ENCODE measurements at regions not wholly inside any gene's neighbourhood (a gene's known extent, or its start where the extent isn't known, plus 50 kb on each side); places are given as distances from the start of the nearest gene placed in this dataset.
"Not testable (repeated sequence)": the region's sequence is repeated elsewhere in the genome, so short reads cannot be mapped to it uniquely, and the experiment has no call there.

GRCh38 chr6:66092306-66092705, 385.3 kb upstream of the EYS start:
- WGBS (ENCODE audit: insufficient coverage, insufficient replicate concordance, low lambda C conversion rate, missing lambda C conversion rate), result no CpG with 5 or more reads among the region's 1 CpG
- H3K27ac ChIP-seq (ENCODE audit: control insufficient read depth, insufficient read depth); H3K9me3 ChIP-seq (replicated peaks; ENCODE audit: control insufficient read depth, insufficient read depth, low read length); H3K79me2 ChIP-seq (ENCODE audit: control insufficient read depth, insufficient read depth, low read length); ATAC-seq; RAD21 ChIA-PET (ENCODE audit: unreplicated experiment); CTCF ChIA-PET; DNase-seq (ENCODE audit: low read depth, low spot score); H3K4me3 ChIP-seq; BruUV-seq (replicated peaks); H3K27me3 ChIP-seq (replicated peaks in 1 of 2; ENCODE audit: control insufficient read depth in 2 of 2, insufficient read depth in 2 of 2, low read length in 1 of 2); H4K20me1 ChIP-seq (ENCODE audit: control insufficient read depth, insufficient read depth); H3K4me2 ChIP-seq (ENCODE audit: control insufficient read depth, insufficient read depth); in situ Hi-C loops (cut with MboI); H3K4me1 ChIP-seq (ENCODE audit: control insufficient read depth, insufficient read depth, low read length); SMC1A ChIA-PET (ENCODE audit: uncharacterized antibody, unreplicated experiment); H3K36me3 ChIP-seq (ENCODE audit: control insufficient read depth in 2 of 2, insufficient read depth in 2 of 2, low read length in 1 of 2); H3K9ac ChIP-seq (ENCODE audit: control insufficient read depth, insufficient read depth, low read length); H2AFZ ChIP-seq (ENCODE audit: control insufficient read depth, low read depth, low read length); POLR2A ChIA-PET; intact Hi-C loops (cut with micrococcal nuclease; ENCODE audit: unreplicated experiment): not testable (repeated sequence)
- peak; percentile 13 for FAIRE-seq

GRCh38 chr6:66086532-66086931, 379.5 kb upstream of the EYS start:
- Histone ChIP-seq H3K79me2 (ENCODE audit: control insufficient read depth, insufficient read depth, low read length) (no peaks in the 10 kb centered on the region), H2AFZ (ENCODE audit: control insufficient read depth, low read depth, low read length) (no peak overlapping the region), H3K27me3 (replicated peaks in 1 of 2; ENCODE audit: control insufficient read depth in 2 of 2, insufficient read depth in 2 of 2, low read length in 1 of 2) (no peaks in the 10 kb centered on the region), H3K27ac (ENCODE audit: control insufficient read depth, insufficient read depth) (no peak overlapping the region), H3K4me2 (ENCODE audit: control insufficient read depth, insufficient read depth) (no peak overlapping the region), H3K9ac (ENCODE audit: control insufficient read depth, insufficient read depth, low read length) (no peak overlapping the region), H3K4me3 (no peak overlapping the region), H3K9me3 (replicated peaks; ENCODE audit: control insufficient read depth, insufficient read depth, low read length) (no peaks in the 10 kb centered on the region; the same call in 2 of the 3 replicates), H4K20me1 (ENCODE audit: control insufficient read depth, insufficient read depth) (no peaks in the 10 kb centered on the region), H3K4me1 (ENCODE audit: control insufficient read depth, insufficient read depth, low read length) (no peaks in the 10 kb centered on the region), H3K36me3 (ENCODE audit: control insufficient read depth in 2 of 2, insufficient read depth in 2 of 2, low read length in 1 of 2) (no peaks in the 10 kb centered on the region)
- CTCF ChIA-PET, result no interaction called here
- intact Hi-C loops (cut with micrococcal nuclease; ENCODE audit: unreplicated experiment) (no loop called here), in situ Hi-C loops (cut with MboI) (no loop called here)
- POLR2A ChIA-PET, result no interaction called here
- TF ChIP-seq NR2F1 (conservative IDR thresholded peaks at IDR 0.05) (no peak), SMC3 (IDR thresholded peaks at IDR 0.05; ENCODE audit: borderline replicate concordance, low read length) (no peak)
- DNase-seq (ENCODE audit: low read depth, low spot score), result no peak
- ATAC-seq, result no peak
- RAD21 ChIA-PET (ENCODE audit: unreplicated experiment), result no interaction called here
- no peak for FAIRE-seq
- SMC1A ChIA-PET (ENCODE audit: uncharacterized antibody, unreplicated experiment), result no interaction called here
- BruUV-seq (replicated peaks), result no TSS peak

DNA sequence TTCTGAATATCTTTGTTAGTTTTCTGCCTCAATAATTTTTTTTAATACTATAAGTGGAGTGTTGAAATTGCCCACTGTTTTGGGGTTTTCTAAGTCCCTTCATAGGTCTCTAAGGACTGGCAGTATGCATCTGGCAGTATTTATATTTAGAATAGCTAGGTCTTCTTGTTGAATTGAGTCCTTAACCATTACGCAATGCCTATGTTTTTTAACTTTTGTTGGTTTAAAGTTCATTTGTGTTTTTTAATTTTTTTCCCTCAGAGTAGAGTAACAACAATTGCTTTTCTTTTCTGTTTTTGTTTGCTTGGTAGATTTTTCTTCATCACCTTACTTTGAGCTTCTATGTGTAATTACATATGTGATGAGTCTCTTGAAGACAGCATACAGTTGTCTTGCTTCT, 375.9 kb upstream of the EYS start:
- FAIRE-seq, result no peak
- Histone ChIP-seq H3K27ac (ENCODE audit: control insufficient read depth, insufficient read depth) (no peak overlapping the region), H2AFZ (ENCODE audit: control insufficient read depth, low read depth, low read length) (no peak overlapping the region), H3K4me3 (no peak overlapping the region), H3K27me3 (replicated peaks in 1 of 2; ENCODE audit: control insufficient read depth in 2 of 2, insufficient read depth in 2 of 2, low read length in 1 of 2) (no peaks in the 10 kb centered on the region), H3K9me3 (replicated peaks; ENCODE audit: control insufficient read depth, insufficient read depth, low read length) (no peaks in the 10 kb centered on the region; the same call in 2 of the 3 replicates), H3K4me1 (ENCODE audit: control insufficient read depth, insufficient read depth, low read length) (no peaks in the 10 kb centered on the region), H4K20me1 (ENCODE audit: control insufficient read depth, insufficient read depth) (no peaks in the 10 kb centered on the region), H3K4me2 (ENCODE audit: control insufficient read depth, insufficient read depth) (no peak overlapping the region), H3K36me3 (ENCODE audit: control insufficient read depth in 2 of 2, insufficient read depth in 2 of 2, low read length in 1 of 2) (no peaks in the 10 kb centered on the region), H3K9ac (ENCODE audit: control insufficient read depth, insufficient read depth, low read length) (no peak overlapping the region), H3K79me2 (ENCODE audit: control insufficient read depth, insufficient read depth, low read length) (no peaks in the 10 kb centered on the region)
- in situ Hi-C loops (cut with MboI) (no loop called here), intact Hi-C loops (cut with micrococcal nuclease; ENCODE audit: unreplicated experiment) (no loop called here)
- RAD21 ChIA-PET (ENCODE audit: unreplicated experiment), result no interaction called here
- SMC1A ChIA-PET (ENCODE audit: uncharacterized antibody, unreplicated experiment), result no interaction called here
- CTCF ChIA-PET, result no interaction called here
- ATAC-seq, result no peak
- WGBS (ENCODE audit: insufficient coverage, insufficient replicate concordance, low lambda C conversion rate, missing lambda C conversion rate), result 31% methylated on average over 1 of the region's 1 CpG
- BruUV-seq (replicated peaks), result no TSS peak
- no peak for DNase-seq (ENCODE audit: low read depth, low spot score)
- POLR2A ChIA-PET, result no interaction called here
- TF ChIP-seq RUNX3 (IDR thresholded peaks at IDR 0.05; ENCODE audit: low read length), result no peak
- TF ChIP-seq LARP7 (IDR thresholded peaks at IDR 0.05), result no peak
- no peak for TF ChIP-seq USF1 (IDR thresholded peaks at IDR 0.05; ENCODE audit: borderline replicate concordance, extremely low read length, insufficient read depth, low read depth, low read length)
- TF ChIP-seq SP1 (IDR thresholded peaks at IDR 0.05; ENCODE audit: low read depth, low read length), result no peak
- no peak for TF ChIP-seq BCLAF1 (IDR thresholded peaks at IDR 0.05)
- no peak for TF ChIP-seq EP300 (IDR thresholded peaks at IDR 0.05; ENCODE audit: borderline replicate concordance in 1 of 2, control insufficient read depth in 1 of 2, low read depth in 2 of 2, low read length in 2 of 2)
